GM12878 (cell line): ENCODE measurements at regions not wholly inside any gene's neighbourhood (a gene's known extent, or its start where the extent isn't known, plus 50 kb on each side); places are given as distances from the start of the nearest gene placed in this dataset.

Experiments used
- ATAC-seq: fragments of 200-7000 bp; cut with Tn5 transposase; 3 replicates; pipeline ENCODE4 v1.9.1; 2020; ENCODE audit warnings: mild to moderate bottlenecking, moderate library complexity
- BruUV-seq: library from RNA; stranded (reverse); fragments of 400-500 nt; replicated peaks from 2 replicates; lab custom pipeline; 2021; lab: Mats Ljungman, UMichigan
- CTCF ChIA-PET: fragments of 300-600 bp; sonication (Branson Sonifier 250); formaldehyde crosslinking; extraction: SDS; loops from one replicate; lab custom pipeline; 2021; ENCODE audit warnings: inconsistent platforms; lab: Yijun Ruan, JAX
- POLR2A ChIA-PET: fragments of 350-600 bp; formaldehyde crosslinking; extraction: SDS; loops from one replicate; lab custom pipeline; 2021; ENCODE audit warnings: inconsistent platforms; lab: Charles Lee
- RAD21 ChIA-PET: fragments of 300-600 bp; sonication (Branson Sonifier 250); formaldehyde crosslinking; loops from one replicate; lab custom pipeline; 2023; ENCODE audit warnings: antibody characterized with exemption; ENCODE audit not compliant: unreplicated experiment; lab: Charles Lee
- SMC1A ChIA-PET: fragments of 300-600 bp; sonication (Branson Sonifier 250); formaldehyde crosslinking; loops from one replicate; lab custom pipeline; 2023; ENCODE audit not compliant: unreplicated experiment, uncharacterized antibody; lab: Charles Lee
- DNase-seq: peaks from one replicate; pipeline ENCODE4 v3.0.0-alpha.2; 2011; ENCODE audit warnings: low read depth, low spot score
- FAIRE-seq: peaks from 3 replicates; lab custom pipeline; 2011; peaks lifted over from hg19 to GRCh38; lab: Jason Lieb, UNC
- H2AFZ ChIP-seq: 2 replicates; pipeline ENCODE4 v1.6.0; 2011; ENCODE audit warnings: low read depth, low read length, control low read depth; ENCODE audit not compliant: control insufficient read depth
- H3K27ac ChIP-seq: 2 replicates; pipeline ENCODE4 v1.5.1; 2011; ENCODE audit warnings: control low read depth; ENCODE audit not compliant: control insufficient read depth, insufficient read depth
- H3K27me3 ChIP-seq, 2 experiments: replicated peaks in 1 of 2; 2 replicates each; pipeline versions ENCODE4 v1.6.0 to v1.6.1; 2011; ENCODE audit warnings: low read length in 1 of 2; ENCODE audit not compliant: control insufficient read depth in 2 of 2, insufficient read depth in 2 of 2
- H3K36me3 ChIP-seq, 2 experiments: 2 replicates each; pipeline ENCODE4 v1.5.1; 2011; ENCODE audit warnings: low read length in 1 of 2; ENCODE audit not compliant: control insufficient read depth in 2 of 2, insufficient read depth in 2 of 2
- H3K4me1 ChIP-seq: 2 replicates; pipeline ENCODE4 v1.6.1; 2011; ENCODE audit warnings: mild to moderate bottlenecking, low read length, moderate library complexity, mixed read lengths; ENCODE audit not compliant: control insufficient read depth, insufficient read depth
- H3K4me2 ChIP-seq: 2 replicates; pipeline ENCODE4 v1.6.0; 2011; ENCODE audit warnings: control low read depth; ENCODE audit not compliant: control insufficient read depth, insufficient read depth
- H3K4me3 ChIP-seq: fragments of 200-600 bp; sonication (generic); 2 replicates; pipeline ENCODE4 v1.5.1; 2016
- H3K79me2 ChIP-seq: 2 replicates; pipeline ENCODE4 v1.6.0; 2011; ENCODE audit warnings: low read length; ENCODE audit not compliant: control insufficient read depth, insufficient read depth
- H3K9ac ChIP-seq: 2 replicates; pipeline ENCODE4 v1.8.0; 2011; ENCODE audit warnings: low read length, control low read depth, mixed read lengths; ENCODE audit not compliant: control insufficient read depth, insufficient read depth
- H3K9me3 ChIP-seq: replicated peaks from 3 replicates; pipeline ENCODE4 v1.5.1; 2011; ENCODE audit warnings: mild to moderate bottlenecking, low read length; ENCODE audit not compliant: control insufficient read depth, insufficient read depth
- H4K20me1 ChIP-seq: 2 replicates; pipeline ENCODE4 v1.6.0; 2011; ENCODE audit not compliant: control insufficient read depth, insufficient read depth
- CREB1 ChIP-seq: IDR thresholded peaks from 2 replicates; pipeline ENCODE4 v1.6.1; 2012; ENCODE audit warnings: low read depth, mild to moderate bottlenecking, inconsistent platforms
- DPF2 ChIP-seq: fragments of 450-650 bp; IDR thresholded peaks from 2 replicates; pipeline ENCODE4 v1.6.1; 2017; ENCODE audit warnings: mild to moderate bottlenecking
- IRF5 ChIP-seq: fragments of 450-650 bp; IDR thresholded peaks from 2 replicates; pipeline ENCODE4 v1.6.1; 2017; ENCODE audit warnings: borderline replicate concordance
- MLLT1 ChIP-seq: fragments of 450-650 bp; IDR thresholded peaks from 2 replicates; pipeline ENCODE4 v1.6.1; 2016; ENCODE audit warnings: mild to moderate bottlenecking
- RBBP5 ChIP-seq: fragments of 200-600 bp; sonication (generic); conservative IDR thresholded peaks from 2 replicates; pipeline ENCODE4 v1.6.1; 2016
- RUNX3 ChIP-seq: IDR thresholded peaks from 2 replicates; pipeline ENCODE4 v1.6.1; 2012; ENCODE audit warnings: low read length, inconsistent platforms
- ZBTB40 ChIP-seq: fragments of 450-650 bp; IDR thresholded peaks from 2 replicates; pipeline ENCODE4 v1.6.1; 2016; ENCODE audit warnings: mild to moderate bottlenecking, moderate library complexity, borderline replicate concordance
- WGBS: methylation state at CpG from one replicate; pipeline ENCODE4 v1.1.6; 2016; ENCODE audit warnings: low lambda C conversion rate; ENCODE audit not compliant: insufficient replicate concordance, insufficient coverage; ENCODE audit errors: missing lambda C conversion rate; 5-methylcytosine and 5-hydroxymethylcytosine counted together
- in situ Hi-C: fragments of 300-500 bp; cut with MboI; formaldehyde crosslinking; loops from 9 replicates; pipeline ENCODE4 v1.14.3; 2018; ENCODE audit warnings: mixed read lengths
- intact Hi-C: fragments of 100-400 bp; cut with micrococcal nuclease; formaldehyde crosslinking; loops from one replicate; pipeline ENCODE4 v1.14.2; 2022; ENCODE audit not compliant: unreplicated experiment

- no TSS peak for BruUV-seq
- H4K20me1 ChIP-seq = no peaks in the 10 kb centered on the region
- DNase-seq (no peak), FAIRE-seq (no peak), ATAC-seq (no peak)
- H3K27me3 ChIP-seq = no peaks in the 10 kb centered on the region; a peak in 1 of 4 replicates
- H3K79me2 ChIP-seq = no peaks in the 10 kb centered on the region
- ChIA-PET RAD21 (no interaction called here), SMC1A (interaction anchor here (0.5 kb wide), 1 partner anchor 15 kb away, joined by 4 read pairs; no protein-coding TSS in a partner anchor), CTCF (interaction anchor here (0.6 kb wide), 1 partner anchor 827 kb away, joined by 3 read pairs; no protein-coding TSS in a partner anchor), POLR2A (no interaction called here)
- intact Hi-C loops = no loop called here
- no peaks in the 10 kb centered on the region for H3K36me3 ChIP-seq
- no peak overlapping the region for H3K9ac ChIP-seq
- H2AFZ ChIP-seq = no peak overlapping the region
- in situ Hi-C loops = no loop called here
- H3K27ac ChIP-seq = no peak overlapping the region
- H3K9me3 ChIP-seq = no peaks in the 10 kb centered on the region
- H3K4me1 ChIP-seq = no peaks in the 10 kb centered on the region
- WGBS = 46% methylated on average over 6 of the region's 6 CpGs
- no peak overlapping the region for H3K4me2 ChIP-seq
- TF ChIP-seq CREB1 = no peak
- TF ChIP-seq IRF5 = no peak
- no peak for TF ChIP-seq MLLT1
- TF ChIP-seq ZBTB40 = no peak
- TF ChIP-seq DPF2 = no peak
- no peak for TF ChIP-seq RBBP5
- TF ChIP-seq RUNX3 = no peak
- TF ChIP-seq, all 136 proteins: peak for 0
- no peak overlapping the region for H3K4me3 ChIP-seq
These were observed 482.6 kb downstream of the ZNF608 start for GRCh38 chr5:124263680-124264491.
